ENCODE measurements at regions not wholly inside any gene's neighbourhood (a gene's known extent, or its start where the extent isn't known, plus 50 kb on each side); places are given as distances from the start of the nearest gene placed in this dataset.

DNA sequence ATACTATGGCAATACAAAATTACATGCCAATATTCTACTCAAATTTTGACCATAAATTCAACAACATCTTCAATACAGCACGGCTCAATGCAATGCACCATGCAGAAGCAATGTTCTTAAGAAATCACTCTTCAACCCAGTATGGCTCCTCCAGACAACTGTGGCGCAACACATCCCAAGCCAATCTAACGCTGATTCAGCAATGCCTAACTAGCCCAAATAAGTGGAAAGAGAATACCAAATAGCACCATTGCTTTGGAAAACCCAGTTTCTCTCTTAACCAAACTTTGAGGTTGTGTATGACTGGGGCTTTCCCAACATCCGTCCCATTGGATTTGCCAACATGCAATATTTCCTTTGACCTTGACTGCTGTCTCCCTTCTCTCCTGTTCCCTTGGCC lies 211.1 kb upstream of the TBX3 start:
- H3K4me3 ChIP-seq (replicated peaks in 1 of 2; ENCODE audit: low read depth in 1 of 2, low read length in 2 of 2): no peak overlapping the region
- RAD21 ChIA-PET (ENCODE audit: low non-redundant PET in 1 of 2, low total read pairs in 2 of 2, uncharacterized antibody in 2 of 2, unreplicated experiment in 2 of 2): no interaction called here

More for the DNA sequence above, 211.1 kb upstream of the TBX3 start:
- Histone ChIP-seq H3K36me3 (ENCODE audit: control insufficient read depth in 1 of 2, insufficient read depth in 2 of 2, low read length in 2 of 2) (no peaks in the 10 kb centered on the region), H2AFZ (ENCODE audit: low read depth, low read length, poor library complexity, severe bottlenecking) (no peak overlapping the region), H3K9me2 (ENCODE audit: insufficient read depth) (no peaks in the 10 kb centered on the region), H3K4me1 (ENCODE audit: control insufficient read depth in 1 of 2, insufficient read depth in 2 of 2, low read length in 2 of 2) (no peaks in the 10 kb centered on the region), H3K79me2 (ENCODE audit: insufficient read depth, low read length) (no peaks in the 10 kb centered on the region), H3K4me2 (ENCODE audit: low read length) (no peak overlapping the region), H3K27me3 (ENCODE audit: insufficient read depth, low read length) (peaks cover 12% of the 10 kb centered on the region), H4K20me1 (ENCODE audit: insufficient read depth) (no peaks in the 10 kb centered on the region), H3K9ac (ENCODE audit: low read length) (no peak overlapping the region), H3K27ac (ENCODE audit: low read depth, low read length) (no peak overlapping the region), H3K9me3 (ENCODE audit: control insufficient read depth in 1 of 2, insufficient read depth in 1 of 2, low read depth in 1 of 2, low read length in 2 of 2) (no peaks in the 10 kb centered on the region)
- intact Hi-C loops (cut with micrococcal nuclease): no loop called here
- CTCF ChIA-PET: no interaction called here
- no TSS peak for BruUV-seq (replicated peaks)
- DNase-seq (ENCODE audit: low read depth, low spot score): no peak
- TF ChIP-seq, protein P1, sequence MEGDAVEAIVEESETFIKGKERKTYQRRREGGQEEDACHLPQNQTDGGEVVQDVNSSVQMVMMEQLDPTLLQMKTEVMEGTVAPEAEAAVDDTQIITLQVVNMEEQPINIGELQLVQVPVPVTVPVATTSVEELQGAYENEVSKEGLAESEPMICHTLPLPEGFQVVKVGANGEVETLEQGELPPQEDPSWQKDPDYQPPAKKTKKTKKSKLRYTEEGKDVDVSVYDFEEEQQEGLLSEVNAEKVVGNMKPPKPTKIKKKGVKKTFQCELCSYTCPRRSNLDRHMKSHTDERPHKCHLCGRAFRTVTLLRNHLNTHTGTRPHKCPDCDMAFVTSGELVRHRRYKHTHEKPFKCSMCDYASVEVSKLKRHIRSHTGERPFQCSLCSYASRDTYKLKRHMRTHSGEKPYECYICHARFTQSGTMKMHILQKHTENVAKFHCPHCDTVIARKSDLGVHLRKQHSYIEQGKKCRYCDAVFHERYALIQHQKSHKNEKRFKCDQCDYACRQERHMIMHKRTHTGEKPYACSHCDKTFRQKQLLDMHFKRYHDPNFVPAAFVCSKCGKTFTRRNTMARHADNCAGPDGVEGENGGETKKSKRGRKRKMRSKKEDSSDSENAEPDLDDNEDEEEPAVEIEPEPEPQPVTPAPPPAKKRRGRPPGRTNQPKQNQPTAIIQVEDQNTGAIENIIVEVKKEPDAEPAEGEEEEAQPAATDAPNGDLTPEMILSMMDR (IDR thresholded peaks at IDR 0.05 in 2 of 3, conservative IDR thresholded peaks at IDR 0.05 in 1 of 3; ENCODE audit: borderline replicate concordance in 1 of 3, insufficient read depth in 1 of 3, low read depth in 2 of 3, low read length in 2 of 3): no peak
- no peak for TF ChIP-seq SIN3A (IDR thresholded peaks at IDR 0.05; ENCODE audit: low read depth)
- TF ChIP-seq, protein P2, sequence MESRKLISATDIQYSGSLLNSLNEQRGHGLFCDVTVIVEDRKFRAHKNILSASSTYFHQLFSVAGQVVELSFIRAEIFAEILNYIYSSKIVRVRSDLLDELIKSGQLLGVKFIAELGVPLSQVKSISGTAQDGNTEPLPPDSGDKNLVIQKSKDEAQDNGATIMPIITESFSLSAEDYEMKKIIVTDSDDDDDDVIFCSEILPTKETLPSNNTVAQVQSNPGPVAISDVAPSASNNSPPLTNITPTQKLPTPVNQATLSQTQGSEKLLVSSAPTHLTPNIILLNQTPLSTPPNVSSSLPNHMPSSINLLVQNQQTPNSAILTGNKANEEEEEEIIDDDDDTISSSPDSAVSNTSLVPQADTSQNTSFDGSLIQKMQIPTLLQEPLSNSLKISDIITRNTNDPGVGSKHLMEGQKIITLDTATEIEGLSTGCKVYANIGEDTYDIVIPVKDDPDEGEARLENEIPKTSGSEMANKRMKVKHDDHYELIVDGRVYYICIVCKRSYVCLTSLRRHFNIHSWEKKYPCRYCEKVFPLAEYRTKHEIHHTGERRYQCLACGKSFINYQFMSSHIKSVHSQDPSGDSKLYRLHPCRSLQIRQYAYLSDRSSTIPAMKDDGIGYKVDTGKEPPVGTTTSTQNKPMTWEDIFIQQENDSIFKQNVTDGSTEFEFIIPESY (IDR thresholded peaks at IDR 0.05; ENCODE audit: extremely low read depth, insufficient replicate concordance, low read length): no peak
- TF ChIP-seq, protein P3, sequence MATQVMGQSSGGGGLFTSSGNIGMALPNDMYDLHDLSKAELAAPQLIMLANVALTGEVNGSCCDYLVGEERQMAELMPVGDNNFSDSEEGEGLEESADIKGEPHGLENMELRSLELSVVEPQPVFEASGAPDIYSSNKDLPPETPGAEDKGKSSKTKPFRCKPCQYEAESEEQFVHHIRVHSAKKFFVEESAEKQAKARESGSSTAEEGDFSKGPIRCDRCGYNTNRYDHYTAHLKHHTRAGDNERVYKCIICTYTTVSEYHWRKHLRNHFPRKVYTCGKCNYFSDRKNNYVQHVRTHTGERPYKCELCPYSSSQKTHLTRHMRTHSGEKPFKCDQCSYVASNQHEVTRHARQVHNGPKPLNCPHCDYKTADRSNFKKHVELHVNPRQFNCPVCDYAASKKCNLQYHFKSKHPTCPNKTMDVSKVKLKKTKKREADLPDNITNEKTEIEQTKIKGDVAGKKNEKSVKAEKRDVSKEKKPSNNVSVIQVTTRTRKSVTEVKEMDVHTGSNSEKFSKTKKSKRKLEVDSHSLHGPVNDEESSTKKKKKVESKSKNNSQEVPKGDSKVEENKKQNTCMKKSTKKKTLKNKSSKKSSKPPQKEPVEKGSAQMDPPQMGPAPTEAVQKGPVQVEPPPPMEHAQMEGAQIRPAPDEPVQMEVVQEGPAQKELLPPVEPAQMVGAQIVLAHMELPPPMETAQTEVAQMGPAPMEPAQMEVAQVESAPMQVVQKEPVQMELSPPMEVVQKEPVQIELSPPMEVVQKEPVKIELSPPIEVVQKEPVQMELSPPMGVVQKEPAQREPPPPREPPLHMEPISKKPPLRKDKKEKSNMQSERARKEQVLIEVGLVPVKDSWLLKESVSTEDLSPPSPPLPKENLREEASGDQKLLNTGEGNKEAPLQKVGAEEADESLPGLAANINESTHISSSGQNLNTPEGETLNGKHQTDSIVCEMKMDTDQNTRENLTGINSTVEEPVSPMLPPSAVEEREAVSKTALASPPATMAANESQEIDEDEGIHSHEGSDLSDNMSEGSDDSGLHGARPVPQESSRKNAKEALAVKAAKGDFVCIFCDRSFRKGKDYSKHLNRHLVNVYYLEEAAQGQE (IDR thresholded peaks at IDR 0.05; ENCODE audit: low read depth): no peak
- no peak for TF ChIP-seq JUND (IDR thresholded peaks at IDR 0.05)
- ATAC-seq: no peak
- POLR2A ChIA-PET: no interaction called here

Measured in HCT116 (cell line).